ENCODE measurements at regions not wholly inside any gene's neighbourhood (a gene's known extent, or its start where the extent isn't known, plus 50 kb on each side); places are given as distances from the start of the nearest gene placed in this dataset.
"Not testable (repeated sequence)": the region's sequence is repeated elsewhere in the genome, so short reads cannot be mapped to it uniquely, and the experiment has no call there.

- no peak for DNase-seq
These were observed 185.7 kb upstream of the CCNH start for GRCh38 chr5:87598460-87598859.

- DNase-seq: no peak
These were observed 181.8 kb upstream of the CCNH start for GRCh38 chr5:87594566-87594965.

GRCh38 chr5:87589587-87589986, 176.9 kb upstream of the CCNH start:
- DNase-seq: no peak

- DNase-seq: no peak
These were observed 175.6 kb upstream of the CCNH start for GRCh38 chr5:87588316-87588715.

- not testable (repeated sequence) for DNase-seq
These were observed 171.0 kb upstream of the CCNH start for GRCh38 chr5:87583704-87584103.

- DNase-seq: no peak
These were observed 169.4 kb upstream of the CCNH start for GRCh38 chr5:87582149-87582548.

- DNase-seq: no peak
These were observed 168.9 kb upstream of the CCNH start for GRCh38 chr5:87581661-87582060.

GRCh38 chr5:87579678-87580077, 166.9 kb upstream of the CCNH start:
- no peak for DNase-seq

- no peak for DNase-seq
These were observed 164.1 kb upstream of the CCNH start for GRCh38 chr5:87576867-87577266.

GRCh38 chr5:87576306-87576705, 163.6 kb upstream of the CCNH start:
- DNase-seq: not testable (repeated sequence)

GRCh38 chr5:87574106-87574505, 161.4 kb upstream of the CCNH start:
- no peak for DNase-seq

GRCh38 chr5:87572611-87573010, 159.9 kb upstream of the CCNH start:
- DNase-seq: no peak

GRCh38 chr5:87572090-87572489, 159.4 kb upstream of the CCNH start:
- DNase-seq: no peak

GRCh38 chr5:87570366-87570765, 157.6 kb upstream of the CCNH start:
- no peak for DNase-seq

- no peak for DNase-seq
These were observed 149.3 kb upstream of the CCNH start for GRCh38 chr5:87562068-87562467.

- no peak for DNase-seq
These were observed 147.8 kb upstream of the CCNH start for GRCh38 chr5:87560528-87560927.

GRCh38 chr5:87551911-87552310, 139.2 kb upstream of the CCNH start:
- no peak for DNase-seq

- DNase-seq: no peak
These were observed 128.9 kb upstream of the CCNH start for GRCh38 chr5:87541676-87542075.

- DNase-seq: no peak
These were observed 128.3 kb upstream of the CCNH start for GRCh38 chr5:87541033-87541432.

GRCh38 chr5:87539839-87540238, 127.1 kb upstream of the CCNH start:
- no peak for DNase-seq

GRCh38 chr5:87536365-87536764, 123.6 kb upstream of the CCNH start:
- no peak for DNase-seq

GRCh38 chr5:87535706-87536105, 123.0 kb upstream of the CCNH start:
- no peak for DNase-seq

GRCh38 chr5:87529486-87530076, 116.9 kb upstream of the CCNH start:
- no peak for DNase-seq

GRCh38 chr5:87526131-87526530, 113.4 kb upstream of the CCNH start:
- DNase-seq: no peak

- DNase-seq: no peak
These were observed 111.5 kb upstream of the CCNH start for GRCh38 chr5:87524217-87524616.

- DNase-seq: not testable (repeated sequence)
These were observed 99.0 kb upstream of the CCNH start for GRCh38 chr5:87511778-87512177.
